Muscle of back (tissue), 3 donors: ENCODE measurements at regions not wholly inside any gene's neighbourhood (a gene's known extent, or its start where the extent isn't known, plus 50 kb on each side); places are given as distances from the start of the nearest gene placed in this dataset.

ENCODE experiments used
- DNase-seq, 3 donors: peaks; one replicate each; pipeline versions ENCODE4 v3.0.0 to v3.0.0-alpha.2; 2013

DNA sequence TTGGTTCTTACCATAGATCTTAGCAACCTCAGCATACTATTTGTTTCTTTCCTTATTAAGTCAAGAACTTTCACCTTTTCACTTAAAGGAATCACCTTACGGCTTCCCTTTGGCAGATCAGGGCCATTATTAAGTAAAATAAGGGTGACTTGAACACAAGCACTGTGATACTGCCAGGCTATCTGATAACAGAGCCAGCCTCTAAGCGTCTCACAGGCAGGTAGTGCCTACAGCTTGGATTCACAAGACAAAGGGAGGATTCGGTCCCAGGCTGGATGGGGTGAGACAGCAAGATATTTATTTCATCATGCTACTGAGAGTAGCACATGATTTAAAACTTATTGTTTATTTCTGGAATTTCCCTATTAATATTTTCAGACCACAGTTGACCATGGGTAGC is 218.6 kb downstream of the FOXO1 start:
- no peak for DNase-seq

DNA sequence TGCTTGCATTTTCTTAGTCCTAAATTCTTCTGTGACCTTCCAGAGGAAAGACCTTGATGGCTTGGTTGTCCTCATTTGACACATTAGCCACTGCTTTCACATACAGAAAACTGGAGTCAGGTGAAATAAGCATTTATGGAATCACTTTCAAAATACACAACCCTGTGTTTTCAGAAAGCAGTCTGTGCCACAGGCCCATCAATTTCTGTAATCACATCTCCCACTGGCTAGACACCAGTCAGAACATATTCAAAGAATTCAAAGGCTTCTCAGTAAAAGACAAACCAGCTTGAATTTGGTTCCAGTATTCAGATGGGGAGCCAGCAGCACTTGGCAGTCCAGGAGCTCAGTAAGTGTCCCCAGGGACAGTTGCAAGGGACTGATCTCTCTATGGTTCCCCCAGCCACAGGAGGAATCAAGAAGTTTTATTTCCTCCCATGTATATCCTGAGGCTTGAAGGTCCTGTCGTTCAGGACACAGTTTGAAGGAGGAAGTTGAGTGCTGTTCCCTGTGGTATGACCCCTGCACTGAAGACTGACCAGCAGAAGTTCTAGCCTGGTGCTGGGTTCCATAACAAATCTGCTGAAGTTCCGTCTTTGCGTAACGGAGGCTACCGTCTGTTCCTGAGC is 214.3 kb downstream of the FOXO1 start:
- DNase-seq: no peak

DNA sequence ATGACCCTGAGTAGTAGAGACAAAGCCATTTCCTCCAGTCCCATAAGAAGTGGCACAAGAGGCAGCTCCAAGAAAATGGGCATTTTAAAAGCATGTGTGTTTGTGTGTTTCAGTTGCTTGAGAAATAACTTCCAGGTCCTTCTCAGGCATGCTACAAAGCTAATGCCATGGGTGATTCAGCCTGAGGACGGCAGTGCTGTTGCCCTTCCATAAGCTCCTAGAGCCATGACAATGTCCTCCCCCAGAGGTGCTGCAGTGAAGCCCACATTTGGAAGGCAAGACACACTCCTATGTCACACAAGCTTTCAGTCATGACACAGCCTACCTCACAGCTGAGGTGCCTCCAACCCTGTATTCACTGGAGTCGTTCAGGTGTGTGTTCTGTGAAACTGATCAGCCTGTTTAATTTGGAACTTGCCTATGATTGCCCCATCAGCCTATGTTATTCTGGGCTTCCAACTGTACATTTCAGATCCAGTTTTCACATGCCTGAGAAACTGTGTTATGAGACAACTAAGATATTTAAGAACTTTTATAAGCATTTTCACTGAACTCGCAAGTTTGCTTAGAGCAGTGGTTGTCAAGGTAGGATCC is 213.6 kb downstream of the FOXO1 start:
- DNase-seq: no peak

DNA sequence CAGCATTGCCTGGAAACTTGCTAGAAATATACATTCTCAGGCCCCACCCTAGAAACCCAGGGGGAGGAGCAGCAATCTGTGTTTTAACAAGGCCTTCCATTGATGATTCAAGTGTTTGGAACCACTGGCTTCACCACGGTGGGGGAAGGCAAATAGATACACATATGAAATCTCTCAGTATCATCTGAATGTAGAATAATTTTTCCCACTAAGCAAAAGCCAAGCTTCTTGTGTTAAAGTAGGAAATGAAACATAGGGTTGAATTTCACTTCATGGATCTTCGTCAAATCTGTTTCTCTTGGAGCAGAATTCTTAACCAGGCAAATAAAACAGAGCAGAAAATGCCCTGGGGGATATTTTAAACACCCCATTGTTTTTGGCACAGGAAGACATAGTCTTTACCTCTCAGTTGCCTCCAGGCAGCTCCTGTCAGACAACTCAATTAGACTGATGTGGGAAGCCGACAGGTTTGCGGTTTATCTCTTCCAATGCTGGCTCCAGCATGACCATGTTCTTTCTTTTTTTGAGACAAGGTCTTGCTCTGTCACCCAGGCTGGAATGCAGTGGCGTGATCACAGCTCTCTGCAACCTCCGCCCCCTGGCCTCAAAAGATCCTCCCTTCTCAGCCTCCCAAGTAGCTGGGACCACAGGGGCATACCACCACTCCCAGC is 213.0 kb downstream of the FOXO1 start:
- no peak for DNase-seq

DNA sequence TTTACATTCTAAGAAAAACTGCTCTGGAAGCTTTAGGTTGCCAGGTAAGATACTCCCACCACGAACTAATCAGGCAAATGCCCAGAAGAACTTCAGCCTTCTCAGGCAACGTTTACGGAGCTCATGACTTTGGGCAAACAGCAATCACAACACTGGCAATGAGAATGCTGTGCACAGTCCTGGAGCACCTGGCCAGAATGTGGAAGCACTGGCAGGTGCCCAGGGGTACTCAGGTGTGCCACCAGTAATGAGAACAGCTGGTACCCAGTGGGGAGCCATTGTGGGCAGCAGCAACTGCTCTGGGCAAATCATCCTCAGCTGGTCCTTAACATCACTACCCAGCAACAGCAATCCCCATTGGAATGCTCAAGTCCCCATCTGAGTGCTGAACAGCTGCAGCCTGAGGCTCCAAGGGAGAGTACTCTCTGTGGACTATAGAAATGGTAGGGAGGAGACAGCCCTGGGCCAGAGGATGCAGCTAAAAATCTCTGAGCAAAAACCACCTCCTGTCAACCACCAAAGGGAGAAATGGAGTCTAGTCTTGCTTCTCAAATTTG is 210.0 kb downstream of the FOXO1 start:
- DNase-seq: no peak

DNA sequence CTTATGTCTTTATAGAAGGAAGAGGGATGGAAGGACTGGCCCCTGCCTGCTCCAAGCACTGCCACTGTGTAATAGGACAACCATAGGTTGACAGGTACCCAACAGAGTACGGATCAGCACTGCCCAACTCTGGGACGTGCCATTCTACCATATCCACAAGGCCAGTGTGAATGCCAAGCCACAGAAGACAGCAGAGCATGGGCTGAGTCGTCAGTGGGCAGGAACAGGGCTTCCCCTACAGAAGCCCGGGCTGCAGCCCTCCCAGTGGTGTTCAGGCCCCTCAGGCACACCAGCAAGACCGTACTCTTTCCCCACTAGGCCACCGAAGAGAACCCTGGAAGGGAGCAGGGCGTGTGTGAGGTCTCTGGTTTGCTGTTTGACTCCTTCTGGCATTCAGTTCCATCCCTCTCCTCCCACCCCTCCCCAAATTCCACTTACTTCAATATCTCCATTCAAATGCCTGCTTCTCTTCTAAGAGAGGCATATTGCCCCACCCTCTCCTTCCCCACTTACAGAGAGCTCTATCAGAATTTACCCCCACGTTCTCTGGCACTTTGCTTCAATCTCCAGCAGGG is 209.4 kb downstream of the FOXO1 start:
- DNase-seq: no peak

DNA sequence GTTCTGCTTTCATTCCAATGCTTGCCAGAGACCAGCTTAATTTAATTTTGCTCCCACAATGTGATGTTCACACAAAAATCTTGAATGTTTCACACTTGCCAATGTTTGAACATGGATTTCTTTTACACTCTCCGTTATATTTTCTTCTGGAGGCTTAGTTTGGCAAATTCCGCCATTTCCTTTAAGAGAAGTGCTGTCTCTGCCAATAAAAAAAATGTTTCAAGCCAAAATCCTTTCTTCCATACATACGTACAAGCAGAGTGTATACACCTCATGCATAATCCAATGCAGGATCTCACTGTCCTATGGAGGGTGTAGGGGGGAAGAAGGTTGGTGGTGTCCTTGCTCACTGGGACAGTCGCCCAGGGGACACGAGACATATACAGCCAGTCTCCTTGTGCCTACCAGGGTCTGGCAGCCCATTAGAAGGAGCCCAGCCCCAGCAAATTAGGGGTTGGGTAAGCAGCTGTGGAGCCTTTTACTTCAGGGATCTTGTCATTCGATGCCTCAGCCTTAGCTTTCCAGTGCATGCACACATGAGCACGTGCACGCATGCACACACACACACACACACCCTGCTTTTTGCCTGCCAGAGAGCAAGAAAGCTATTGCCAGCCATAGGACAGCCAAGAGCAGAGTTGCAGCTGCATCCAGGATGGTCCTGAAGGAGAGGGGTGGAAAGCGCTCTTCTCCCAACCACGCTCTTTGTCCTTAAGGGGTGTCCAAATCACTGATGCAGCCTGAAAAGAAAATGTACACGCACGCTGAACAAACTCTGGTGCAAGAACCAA is 208.3 kb downstream of the FOXO1 start:
- DNase-seq: peak; percentile 54 to 92 (median 64)

DNA sequence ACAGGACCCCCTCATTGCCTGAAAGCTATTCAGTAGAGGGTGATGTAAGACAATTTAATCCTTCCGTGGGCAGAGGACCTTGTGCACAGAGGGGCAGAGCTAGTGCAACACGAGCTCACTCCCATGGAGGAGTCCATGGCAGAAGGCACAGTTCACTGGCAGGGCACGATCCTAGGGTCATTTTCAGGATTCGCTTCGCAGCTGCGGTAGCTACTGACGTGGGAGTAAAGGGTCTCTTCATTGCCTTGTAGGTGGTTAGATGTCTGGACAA is 207.8 kb downstream of the FOXO1 start:
- DNase-seq: no peak

DNA sequence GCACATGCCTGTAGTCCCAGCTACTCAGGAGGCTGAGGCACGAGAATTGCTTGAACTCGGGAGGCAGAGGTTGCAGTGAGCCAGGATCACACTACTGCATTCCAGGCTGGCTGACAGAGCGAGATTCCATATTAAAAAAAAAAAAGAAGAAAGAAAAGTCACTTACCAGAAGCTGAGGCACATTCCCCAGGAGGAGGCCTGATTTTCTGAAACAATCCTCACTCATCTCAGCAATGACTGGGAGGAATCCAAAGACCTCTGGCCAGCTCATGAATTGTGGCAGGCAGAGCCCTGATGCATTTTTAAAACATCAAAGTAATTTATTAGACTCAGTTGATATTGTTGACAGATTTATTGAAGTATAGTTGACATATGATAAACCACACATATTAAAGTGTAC is 206.3 kb downstream of the FOXO1 start:
- DNase-seq: no peak

DNA sequence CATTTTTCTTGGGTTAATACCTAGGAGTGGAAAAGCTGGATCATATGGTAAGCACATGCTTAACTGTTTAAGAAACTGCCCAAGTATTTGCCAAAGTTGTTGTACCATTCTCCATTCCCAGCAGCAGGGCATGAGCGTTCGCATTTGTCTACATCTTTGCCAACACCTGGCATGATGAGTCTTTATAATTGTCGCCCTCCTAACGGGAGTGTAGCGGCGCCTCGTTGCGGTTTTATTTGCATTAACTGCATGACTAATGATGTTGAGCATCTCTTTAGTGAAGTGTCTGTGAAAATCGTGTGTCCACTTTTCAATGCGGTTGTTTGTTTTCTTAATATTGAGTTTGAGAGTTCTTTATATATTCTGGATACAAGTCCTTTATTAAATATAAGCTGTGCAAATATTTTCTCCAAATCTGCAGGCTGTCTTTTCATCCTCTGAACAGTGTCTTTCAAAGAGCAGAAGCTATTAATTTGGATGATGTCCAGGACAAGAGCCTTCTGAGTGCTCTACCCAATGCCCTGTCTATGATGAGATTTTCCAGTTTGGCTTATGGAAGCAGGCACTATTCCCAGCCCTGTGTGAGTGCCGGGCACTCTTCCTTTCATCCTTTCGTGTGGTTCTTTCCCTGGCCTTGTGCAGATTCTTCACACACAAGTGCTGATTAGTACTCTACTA is 202.0 kb downstream of the FOXO1 start:
- no peak for DNase-seq

DNA sequence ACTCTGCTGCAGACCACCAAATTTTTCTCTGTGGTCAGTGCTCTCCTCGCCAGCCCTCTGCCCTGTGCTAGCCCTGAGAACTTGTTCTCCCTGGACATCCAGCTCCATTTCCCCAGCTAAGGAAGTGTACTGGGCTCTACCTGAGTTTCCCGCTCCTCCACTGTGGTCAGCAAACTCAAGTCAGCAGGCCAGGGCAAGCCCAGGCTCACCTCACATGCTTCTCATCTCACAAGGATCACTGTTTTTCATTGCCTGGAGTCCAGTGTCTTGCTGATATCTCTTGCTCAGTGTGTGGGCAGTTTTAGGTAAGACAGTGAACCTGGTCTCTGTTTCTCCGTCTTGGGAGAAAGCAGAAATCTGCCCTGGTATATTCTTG is 201.4 kb downstream of the FOXO1 start:
- no peak for DNase-seq

DNA sequence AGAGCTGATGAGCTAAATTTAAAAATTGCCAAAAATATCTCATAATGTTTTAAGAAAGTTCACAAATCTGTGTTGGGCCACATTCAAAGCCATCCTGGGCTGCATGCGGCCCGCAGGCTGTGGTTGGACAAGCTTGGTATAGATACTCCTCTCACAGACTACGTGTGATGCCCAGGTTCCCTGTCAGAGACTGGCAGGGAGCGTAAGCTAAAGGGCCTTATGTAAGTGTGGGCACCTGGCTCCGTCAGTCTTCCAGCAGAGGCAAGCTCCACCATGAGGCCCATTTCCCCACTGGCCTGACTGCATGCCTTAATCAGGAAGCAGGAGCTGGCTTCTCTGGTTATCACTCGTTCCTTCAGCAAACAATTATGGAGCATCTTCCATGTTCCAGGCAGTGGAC is 200.2 kb downstream of the FOXO1 start:
- peak in 1 of 3 donors; percentile 26 for DNase-seq

DNA sequence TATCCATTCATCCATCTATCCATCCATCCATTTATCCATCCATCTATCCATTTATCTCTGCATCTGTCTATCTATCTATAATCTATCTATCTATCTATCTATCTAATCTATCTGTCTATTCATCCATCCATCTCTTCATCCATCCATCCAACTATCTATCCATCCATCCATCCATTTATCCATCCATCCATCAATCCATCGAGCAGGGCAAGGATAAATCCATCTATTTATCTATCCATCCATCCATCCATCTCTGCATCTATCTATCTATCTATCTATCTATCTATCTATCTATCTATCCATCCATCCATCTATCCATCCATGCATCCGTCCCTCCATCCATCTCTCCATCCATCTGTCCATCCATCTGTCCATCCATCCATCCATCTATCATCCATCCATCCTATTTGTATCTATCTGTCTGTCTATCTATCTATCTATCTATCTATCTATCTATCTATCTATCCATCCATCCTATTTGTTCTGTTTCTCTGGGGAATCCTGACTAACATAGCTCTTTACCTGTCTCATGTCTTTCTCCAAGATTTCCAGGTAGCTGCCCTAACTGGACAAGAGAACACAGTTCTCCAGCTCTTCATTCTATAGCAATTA is 198.1 kb downstream of the FOXO1 start:
- no peak for DNase-seq

DNA sequence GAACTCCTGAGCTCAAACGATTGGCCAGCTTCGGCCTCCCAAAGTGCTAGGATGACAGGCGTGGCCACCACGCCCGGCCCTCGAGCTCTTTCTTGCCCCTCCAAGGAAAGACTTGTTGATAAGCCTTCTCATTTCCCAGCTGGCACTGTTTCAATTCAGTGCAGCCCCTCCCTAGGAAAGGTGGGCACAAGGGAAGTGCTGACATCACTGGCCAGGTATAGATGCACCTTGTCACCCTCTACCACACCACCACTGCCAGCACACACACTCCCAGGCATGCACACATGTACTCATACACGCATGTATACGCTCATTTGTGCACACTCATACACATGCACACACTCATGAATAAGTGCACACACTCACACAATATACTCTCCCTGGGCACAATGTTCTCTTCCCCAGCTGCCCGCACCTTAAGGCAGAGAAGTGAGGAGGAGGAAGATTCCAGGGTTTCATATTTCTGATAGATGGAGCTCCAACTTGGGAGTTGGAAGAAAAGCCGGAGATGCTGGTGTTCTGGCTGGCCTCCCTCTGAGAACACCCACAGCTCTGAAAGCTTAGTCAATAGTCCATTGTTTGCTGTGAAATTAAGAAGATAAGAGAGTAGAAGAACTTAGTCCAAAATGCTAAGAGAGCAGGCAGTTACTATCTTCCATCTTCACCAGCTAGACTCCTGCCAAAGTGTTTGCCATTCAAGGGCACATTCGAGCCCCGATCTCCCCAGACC is 196.7 kb downstream of the FOXO1 start:
- DNase-seq: no peak

DNA sequence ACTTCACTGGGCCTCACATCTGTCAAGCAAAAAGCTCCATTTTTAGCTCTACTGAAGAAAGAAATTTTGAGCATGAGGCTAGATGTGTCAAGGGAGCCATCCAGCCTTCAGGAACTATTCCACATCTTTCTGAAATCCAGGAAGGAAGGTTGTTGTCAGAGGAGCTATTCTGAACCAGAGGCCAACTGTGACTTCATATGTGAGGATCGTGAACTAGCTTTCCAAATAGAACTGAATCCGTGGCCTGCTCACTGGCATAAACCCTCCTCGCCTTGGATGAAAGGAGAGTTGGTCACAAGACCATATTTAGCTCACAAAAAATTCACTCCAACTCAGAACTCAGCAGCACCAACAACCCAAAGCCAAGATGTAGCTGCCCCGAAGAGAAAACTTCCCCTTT is 195.8 kb downstream of the FOXO1 start:
- DNase-seq: peak; percentile 61 to 91 (median 85)

DNA sequence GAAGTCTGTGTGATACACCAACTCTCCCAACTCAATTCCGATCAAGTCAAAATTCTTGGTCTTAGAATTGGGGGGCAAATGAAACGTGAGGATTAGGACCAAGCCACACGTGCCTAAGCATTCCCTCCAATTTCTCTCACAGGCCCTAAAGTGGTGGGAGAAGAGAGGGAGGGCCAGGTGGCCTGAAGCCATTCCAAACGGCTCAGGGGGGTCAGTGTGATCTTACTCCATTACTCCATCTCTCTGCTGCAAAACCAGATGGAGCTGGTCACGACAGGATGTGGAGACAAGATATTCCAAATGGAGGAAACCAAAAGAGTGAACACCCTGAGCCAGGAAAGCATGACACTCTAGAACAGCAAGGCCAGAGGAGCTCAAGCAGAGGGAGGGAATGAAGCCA is 195.4 kb downstream of the FOXO1 start:
- DNase-seq: peak in 1 of 3 donors; percentile 18

DNA sequence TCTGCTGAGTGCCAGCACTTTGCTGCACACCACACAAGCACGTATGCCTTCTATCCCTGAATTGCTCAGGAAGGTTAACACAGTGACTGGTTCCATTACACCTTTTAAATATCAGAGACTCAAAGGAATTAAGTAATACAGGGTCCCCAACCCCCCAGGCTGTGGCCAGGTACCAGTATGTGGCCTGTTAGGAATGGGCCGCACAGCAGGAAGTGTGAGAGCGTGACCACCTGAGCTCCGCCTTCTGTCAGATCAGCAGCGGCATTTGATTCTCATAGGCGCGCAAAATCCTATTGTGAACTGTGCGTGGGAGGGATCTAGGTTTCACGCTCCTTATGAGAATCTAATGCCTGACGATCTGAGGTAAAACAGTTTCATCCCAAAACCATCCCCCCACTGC is 194.5 kb downstream of the FOXO1 start:
- DNase-seq: no peak

DNA sequence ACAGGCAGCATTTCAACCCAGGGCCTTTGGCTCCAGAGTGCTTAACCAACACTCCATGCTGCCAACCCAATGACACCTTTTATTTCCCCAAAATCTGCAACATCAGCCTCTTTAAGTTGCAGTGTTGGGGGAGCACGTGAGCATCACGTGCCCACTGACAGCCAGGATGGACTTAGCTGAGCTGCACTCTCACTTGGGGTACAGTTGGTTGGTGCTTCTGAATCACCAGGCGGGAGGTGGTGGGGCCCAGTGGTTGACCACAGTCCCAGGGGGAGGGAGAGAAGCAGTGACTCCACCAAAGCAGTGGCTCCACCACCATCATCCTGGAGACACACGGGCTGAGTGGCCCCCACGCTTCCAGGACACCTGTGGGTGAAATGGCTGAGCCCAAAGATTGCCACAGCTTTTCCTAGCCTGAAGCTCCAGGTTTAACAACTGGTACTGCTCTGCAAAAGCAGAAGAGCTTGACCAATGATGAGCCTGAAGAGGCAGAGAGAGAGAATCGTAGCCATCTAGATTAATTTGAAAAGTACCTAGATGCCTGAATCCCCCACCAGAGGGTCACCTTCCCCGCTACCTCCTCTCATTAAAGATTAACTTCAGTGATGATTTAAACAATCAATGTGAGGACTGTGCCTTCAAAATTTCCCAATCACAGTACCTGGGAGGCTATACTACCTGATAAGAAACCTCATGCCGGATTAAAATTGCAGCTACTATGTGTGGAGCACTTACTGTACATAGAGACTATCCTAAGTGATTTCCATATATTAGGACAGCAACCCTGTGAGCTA is 193.8 kb downstream of the FOXO1 start:
- DNase-seq: no peak

DNA sequence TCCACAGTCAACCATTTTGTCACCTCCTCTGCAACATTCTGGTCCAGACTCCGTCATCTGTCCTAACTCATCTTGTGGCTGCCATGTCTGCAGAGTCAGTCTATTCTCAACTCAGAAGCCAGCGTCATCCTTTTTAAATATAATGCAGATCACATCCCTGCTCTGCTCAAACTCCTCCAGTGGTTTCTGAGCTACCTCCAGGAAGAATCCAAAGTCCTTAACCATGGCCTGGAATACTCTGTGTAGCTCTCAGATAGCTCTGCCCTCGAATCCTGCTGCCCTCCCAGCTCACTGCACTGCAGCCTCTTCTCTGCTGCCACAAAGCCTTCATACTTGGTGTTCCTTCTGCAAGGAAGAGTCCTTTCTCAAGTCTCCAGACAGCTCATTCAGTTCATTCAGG is 190.8 kb downstream of the FOXO1 start:
- no peak for DNase-seq
